ENCODE measurements at regions not wholly inside any gene's neighbourhood (a gene's known extent, or its start where the extent isn't known, plus 50 kb on each side); places are given as distances from the start of the nearest gene placed in this dataset.

DNA sequence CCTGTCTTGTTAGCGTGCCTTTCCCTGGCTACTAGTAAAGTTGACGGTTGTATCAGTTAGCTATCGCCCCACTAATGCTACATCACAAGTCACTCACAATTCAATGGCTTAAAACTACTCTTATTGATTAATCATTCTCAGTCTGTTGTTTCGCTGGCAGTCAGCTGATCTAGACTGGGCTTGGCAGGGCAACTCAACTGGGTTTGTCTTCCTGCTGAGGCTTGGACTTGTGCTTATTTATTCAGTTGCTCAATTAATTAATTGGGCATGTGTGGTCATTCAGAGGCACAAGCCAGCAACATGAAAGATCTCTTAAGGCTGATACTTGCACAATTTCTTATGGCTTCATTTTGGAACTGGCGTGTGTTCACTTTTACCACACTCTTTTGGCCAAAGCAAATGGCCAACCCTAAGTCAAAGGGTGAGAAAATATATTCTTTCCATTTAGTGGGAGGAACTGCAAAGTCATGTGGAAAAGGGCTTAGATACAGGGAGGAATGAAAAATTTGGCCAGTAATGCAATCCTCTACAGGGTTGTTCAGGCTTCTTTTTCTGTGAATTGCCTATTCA is 333.5 kb downstream of the GPR37 start:
- no peaks in the 10 kb centered on the region for H3K9me3 ChIP-seq (ENCODE audit: control insufficient read depth in 2 of 2, low read length in 2 of 2)
- H3K27me3 ChIP-seq (ENCODE audit: control insufficient read depth in 1 of 2, insufficient read depth in 2 of 2, low read length in 2 of 2), result no peaks in the 10 kb centered on the region
- no peak overlapping the region for H3K27ac ChIP-seq (ENCODE audit: low read length)
- H3K4me3 ChIP-seq (ENCODE audit: low read length in 2 of 2), result no peak overlapping the region
- H3K9ac ChIP-seq (ENCODE audit: low read length in 2 of 2), result no peak overlapping the region
- H3K36me3 ChIP-seq (ENCODE audit: control insufficient read depth in 2 of 2, insufficient read depth in 2 of 2, low read length in 2 of 2), result no peaks in the 10 kb centered on the region
- no peaks in the 10 kb centered on the region for H3K4me1 ChIP-seq (ENCODE audit: control insufficient read depth, insufficient read depth, low read length)

DNA sequence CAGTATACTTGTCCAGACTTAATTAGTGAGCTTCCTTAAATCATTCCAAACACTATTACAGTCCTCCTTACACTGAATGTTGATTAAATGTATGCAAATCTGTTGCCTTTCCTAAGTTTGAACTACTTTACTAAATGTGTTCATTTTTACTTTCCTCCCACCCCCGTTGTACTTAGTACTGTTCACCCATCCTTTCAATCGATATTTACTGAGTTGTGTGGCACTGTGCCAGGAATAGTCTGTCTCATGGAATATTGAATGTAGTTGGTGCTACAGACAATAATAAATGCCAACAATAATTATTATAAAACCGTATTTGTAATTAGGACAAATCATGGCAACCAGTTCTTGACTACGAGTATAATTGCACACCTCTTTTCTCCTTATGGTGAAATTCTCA is 335.7 kb downstream of the GPR37 start:
- Histone ChIP-seq H3K27me3 (ENCODE audit: control insufficient read depth in 1 of 2, insufficient read depth in 2 of 2, low read length in 2 of 2) (no peaks in the 10 kb centered on the region), H3K36me3 (ENCODE audit: control insufficient read depth in 2 of 2, insufficient read depth in 2 of 2, low read length in 2 of 2) (no peaks in the 10 kb centered on the region)

DNA sequence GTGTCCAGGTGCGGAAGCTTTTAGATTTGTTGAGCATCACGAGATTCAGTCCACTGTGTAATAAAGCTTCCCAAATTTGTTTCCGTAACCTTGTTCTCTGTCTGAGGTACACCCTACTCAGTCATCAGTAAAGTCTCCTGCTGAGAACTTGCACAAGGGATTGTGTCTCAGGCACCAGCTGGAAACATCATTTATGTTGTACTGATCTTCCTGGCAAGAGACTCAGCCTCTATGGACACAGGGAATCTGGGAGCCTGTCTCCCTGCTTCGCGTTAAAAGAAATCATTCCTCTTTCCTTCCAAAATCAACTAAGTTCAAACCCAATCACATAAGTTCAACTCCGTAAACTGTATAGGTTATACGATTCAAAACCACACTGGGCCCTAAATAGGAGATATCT is 336.8 kb downstream of the GPR37 start:
- no peak overlapping the region for H3K4me3 ChIP-seq (ENCODE audit: low read length in 2 of 2)
- H3K36me3 ChIP-seq (ENCODE audit: control insufficient read depth in 2 of 2, insufficient read depth in 2 of 2, low read length in 2 of 2), result no peaks in the 10 kb centered on the region
- no peaks in the 10 kb centered on the region for H3K9me3 ChIP-seq (ENCODE audit: control insufficient read depth in 2 of 2, low read length in 2 of 2)
- no peak overlapping the region for H3K9ac ChIP-seq (ENCODE audit: low read length in 2 of 2)
- no peaks in the 10 kb centered on the region for H3K27me3 ChIP-seq (ENCODE audit: control insufficient read depth in 1 of 2, insufficient read depth in 2 of 2, low read length in 2 of 2)
- H3K27ac ChIP-seq (ENCODE audit: low read length), result no peak overlapping the region
- no peaks in the 10 kb centered on the region for H3K4me1 ChIP-seq (ENCODE audit: control insufficient read depth, insufficient read depth, low read length)

More for the DNA sequence above, 335.7 kb downstream of the GPR37 start:
- H3K4me3 ChIP-seq (ENCODE audit: low read length in 2 of 2), result no peak overlapping the region
- no peaks in the 10 kb centered on the region for H3K9me3 ChIP-seq (ENCODE audit: control insufficient read depth in 2 of 2, low read length in 2 of 2)
- no peaks in the 10 kb centered on the region for H3K4me1 ChIP-seq (ENCODE audit: control insufficient read depth, insufficient read depth, low read length)
- no peak overlapping the region for H3K27ac ChIP-seq (ENCODE audit: low read length)
- no peak overlapping the region for H3K9ac ChIP-seq (ENCODE audit: low read length in 2 of 2)

DNA sequence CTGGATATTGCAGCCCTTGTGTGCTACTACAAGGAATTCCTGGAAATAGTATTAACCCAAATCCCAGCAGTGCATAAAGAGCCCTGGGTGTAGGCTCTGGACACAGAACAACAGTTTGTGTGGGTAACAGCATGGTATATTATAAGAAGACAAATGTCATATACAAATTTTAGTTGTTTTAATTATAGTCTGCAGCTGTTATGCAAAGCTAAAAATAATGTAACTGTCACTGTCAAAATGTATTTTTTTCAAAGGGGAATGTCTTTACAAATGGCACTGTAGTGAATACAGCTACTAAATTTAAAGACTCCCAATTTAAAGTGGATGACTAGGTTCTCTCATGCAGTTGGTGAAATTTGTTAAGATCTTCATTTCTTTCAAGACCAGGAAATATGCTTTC is 339.0 kb downstream of the GPR37 start:
- Histone ChIP-seq H3K36me3 (ENCODE audit: control insufficient read depth in 2 of 2, insufficient read depth in 2 of 2, low read length in 2 of 2) (no peaks in the 10 kb centered on the region), H3K4me3 (ENCODE audit: low read length in 2 of 2) (no peak overlapping the region), H3K27ac (ENCODE audit: low read length) (no peak overlapping the region), H3K9ac (ENCODE audit: low read length in 2 of 2) (no peak overlapping the region), H3K9me3 (ENCODE audit: control insufficient read depth in 2 of 2, low read length in 2 of 2) (no peaks in the 10 kb centered on the region), H3K27me3 (ENCODE audit: control insufficient read depth in 1 of 2, insufficient read depth in 2 of 2, low read length in 2 of 2) (no peaks in the 10 kb centered on the region), H3K4me1 (ENCODE audit: control insufficient read depth, insufficient read depth, low read length) (no peaks in the 10 kb centered on the region)

DNA sequence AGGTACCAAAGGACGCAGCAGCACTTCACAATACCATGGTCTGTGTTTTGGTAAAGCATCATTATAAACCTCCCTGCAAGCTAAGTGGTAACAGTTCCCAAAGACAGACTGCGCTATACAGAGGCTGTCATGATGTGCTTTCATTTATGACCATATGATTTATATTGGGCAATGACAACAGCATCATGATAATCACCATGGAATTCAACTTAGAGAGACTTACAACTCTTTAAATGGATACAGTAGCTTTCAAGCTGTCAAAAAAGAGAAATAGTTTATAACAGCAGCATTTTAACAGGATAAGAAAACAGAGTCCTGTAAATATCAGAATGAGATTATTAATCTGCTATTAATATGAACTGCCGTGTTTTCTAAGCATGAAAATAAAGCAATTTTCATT is 341.7 kb downstream of the GPR37 start:
- no peaks in the 10 kb centered on the region for H3K9me3 ChIP-seq (ENCODE audit: control insufficient read depth in 2 of 2, low read length in 2 of 2)
- H3K36me3 ChIP-seq (ENCODE audit: control insufficient read depth in 2 of 2, insufficient read depth in 2 of 2, low read length in 2 of 2), result no peaks in the 10 kb centered on the region
- no peaks in the 10 kb centered on the region for H3K4me1 ChIP-seq (ENCODE audit: control insufficient read depth, insufficient read depth, low read length)

DNA sequence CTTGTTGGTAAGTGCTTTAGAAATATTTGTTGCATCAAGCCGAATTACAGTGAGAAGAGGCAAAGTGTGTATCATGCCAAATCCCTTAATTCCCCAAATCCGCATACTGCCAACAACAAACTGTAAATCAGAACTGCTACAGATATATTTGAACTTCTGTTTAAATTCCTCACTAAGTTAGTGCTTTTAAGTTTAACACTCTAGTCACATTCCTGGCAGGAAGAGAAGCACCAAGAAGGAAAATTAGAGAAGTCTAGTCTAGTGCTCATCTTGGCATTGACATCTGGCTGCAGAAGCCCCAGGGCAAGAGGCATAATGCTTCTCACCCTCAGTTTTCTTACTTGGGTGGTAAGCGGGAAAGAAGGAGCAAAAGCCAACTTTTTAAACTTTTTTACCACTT is 343.5 kb downstream of the GPR37 start:
- Histone ChIP-seq H3K4me3 (ENCODE audit: low read length in 2 of 2) (no peak overlapping the region), H3K27me3 (ENCODE audit: control insufficient read depth in 1 of 2, insufficient read depth in 2 of 2, low read length in 2 of 2) (no peaks in the 10 kb centered on the region)

More for the DNA sequence above, 341.7 kb downstream of the GPR37 start:
- no peak overlapping the region for H3K9ac ChIP-seq (ENCODE audit: low read length in 2 of 2)
- no peak overlapping the region for H3K4me3 ChIP-seq (ENCODE audit: low read length in 2 of 2)
- H3K27me3 ChIP-seq (ENCODE audit: control insufficient read depth in 1 of 2, insufficient read depth in 2 of 2, low read length in 2 of 2), result no peaks in the 10 kb centered on the region
- no peak overlapping the region for H3K27ac ChIP-seq (ENCODE audit: low read length)

DNA sequence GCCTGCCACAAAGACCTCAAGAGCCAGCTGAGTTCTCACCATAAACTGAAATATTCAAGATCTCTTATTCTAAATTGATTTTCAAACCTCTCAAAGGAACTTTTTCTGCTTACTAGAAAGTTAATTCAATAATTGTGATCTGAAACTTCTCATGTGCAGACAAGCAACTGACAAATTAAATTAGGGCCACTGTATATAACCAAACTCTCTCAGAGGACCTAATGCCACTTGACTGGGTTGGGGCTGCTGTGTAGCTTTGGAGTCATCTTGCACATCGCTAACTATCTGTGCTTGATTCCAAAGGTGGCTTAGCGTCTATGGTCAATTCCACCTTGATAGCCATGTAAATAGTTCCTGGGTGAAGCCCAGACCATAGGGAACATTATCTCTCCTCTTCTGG is 345.2 kb downstream of the GPR37 start:
- Histone ChIP-seq H3K9me3 (ENCODE audit: control insufficient read depth in 2 of 2, low read length in 2 of 2) (no peaks in the 10 kb centered on the region), H3K9ac (ENCODE audit: low read length in 2 of 2) (no peak overlapping the region), H3K27me3 (ENCODE audit: control insufficient read depth in 1 of 2, insufficient read depth in 2 of 2, low read length in 2 of 2) (no peaks in the 10 kb centered on the region), H3K4me1 (ENCODE audit: control insufficient read depth, insufficient read depth, low read length) (no peaks in the 10 kb centered on the region), H3K36me3 (ENCODE audit: control insufficient read depth in 2 of 2, insufficient read depth in 2 of 2, low read length in 2 of 2) (no peaks in the 10 kb centered on the region), H3K27ac (ENCODE audit: low read length) (no peak overlapping the region), H3K4me3 (ENCODE audit: low read length in 2 of 2) (no peak overlapping the region)

More for the DNA sequence above, 343.5 kb downstream of the GPR37 start:
- Histone ChIP-seq H3K27ac (ENCODE audit: low read length) (no peak overlapping the region), H3K9me3 (ENCODE audit: control insufficient read depth in 2 of 2, low read length in 2 of 2) (no peaks in the 10 kb centered on the region), H3K4me1 (ENCODE audit: control insufficient read depth, insufficient read depth, low read length) (no peaks in the 10 kb centered on the region), H3K9ac (ENCODE audit: low read length in 2 of 2) (no peak overlapping the region), H3K36me3 (ENCODE audit: control insufficient read depth in 2 of 2, insufficient read depth in 2 of 2, low read length in 2 of 2) (no peaks in the 10 kb centered on the region)

DNA sequence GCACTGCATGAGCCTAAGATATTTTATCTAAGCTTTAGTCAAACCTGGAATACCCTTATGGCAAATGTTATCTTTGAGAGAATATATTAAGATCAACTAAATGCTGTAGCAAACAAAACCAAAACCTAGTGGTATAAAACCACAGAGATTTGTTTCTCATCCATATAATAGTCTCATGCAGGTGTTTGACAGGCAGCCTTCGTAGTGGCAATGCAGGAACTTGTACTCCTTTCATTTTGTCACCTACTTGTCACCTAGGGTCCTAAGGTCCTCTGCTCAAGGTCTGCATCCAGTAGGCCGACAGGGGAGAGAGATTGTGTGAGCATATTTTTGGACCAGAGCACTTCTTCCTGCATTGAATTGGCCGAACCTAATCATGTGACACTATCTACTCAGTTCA is 352.6 kb downstream of the GPR37 start:
- no peaks in the 10 kb centered on the region for H3K9me3 ChIP-seq (ENCODE audit: control insufficient read depth in 2 of 2, low read length in 2 of 2)
- H3K9ac ChIP-seq (ENCODE audit: low read length in 2 of 2), result no peak overlapping the region
- H3K4me1 ChIP-seq (ENCODE audit: control insufficient read depth, insufficient read depth, low read length), result no peaks in the 10 kb centered on the region
- H3K27me3 ChIP-seq (ENCODE audit: control insufficient read depth in 1 of 2, insufficient read depth in 2 of 2, low read length in 2 of 2), result no peaks in the 10 kb centered on the region
- no peak overlapping the region for H3K4me3 ChIP-seq (ENCODE audit: low read length in 2 of 2)
- H3K36me3 ChIP-seq (ENCODE audit: control insufficient read depth in 2 of 2, insufficient read depth in 2 of 2, low read length in 2 of 2), result no peaks in the 10 kb centered on the region
- H3K27ac ChIP-seq (ENCODE audit: low read length), result no peak overlapping the region

DNA sequence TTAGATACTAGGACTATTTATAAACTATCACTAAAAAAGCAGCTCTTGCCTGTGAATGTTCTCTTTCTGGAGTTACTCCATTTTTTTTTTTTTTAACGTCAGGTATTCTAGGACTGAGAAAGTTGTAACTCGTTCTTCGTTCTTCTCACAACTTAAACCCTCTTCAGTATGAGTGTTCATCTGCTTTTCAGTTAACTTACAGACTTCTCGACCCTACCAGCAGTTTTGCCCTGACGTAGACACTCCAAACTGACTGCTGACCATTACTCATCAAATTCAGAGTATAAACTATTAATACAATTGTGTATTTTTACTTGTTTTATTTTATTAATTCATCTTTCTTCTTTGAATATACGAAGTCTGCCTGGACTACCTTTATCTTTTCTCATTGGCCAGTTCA is 353.1 kb downstream of the GPR37 start:
- Histone ChIP-seq H3K9me3 (ENCODE audit: control insufficient read depth in 2 of 2, low read length in 2 of 2) (no peaks in the 10 kb centered on the region), H3K27me3 (ENCODE audit: control insufficient read depth in 1 of 2, insufficient read depth in 2 of 2, low read length in 2 of 2) (no peaks in the 10 kb centered on the region), H3K9ac (ENCODE audit: low read length in 2 of 2) (no peak overlapping the region), H3K36me3 (ENCODE audit: control insufficient read depth in 2 of 2, insufficient read depth in 2 of 2, low read length in 2 of 2) (no peaks in the 10 kb centered on the region), H3K27ac (ENCODE audit: low read length) (no peak overlapping the region), H3K4me3 (ENCODE audit: low read length in 2 of 2) (no peak overlapping the region), H3K4me1 (ENCODE audit: control insufficient read depth, insufficient read depth, low read length) (no peaks in the 10 kb centered on the region)

DNA sequence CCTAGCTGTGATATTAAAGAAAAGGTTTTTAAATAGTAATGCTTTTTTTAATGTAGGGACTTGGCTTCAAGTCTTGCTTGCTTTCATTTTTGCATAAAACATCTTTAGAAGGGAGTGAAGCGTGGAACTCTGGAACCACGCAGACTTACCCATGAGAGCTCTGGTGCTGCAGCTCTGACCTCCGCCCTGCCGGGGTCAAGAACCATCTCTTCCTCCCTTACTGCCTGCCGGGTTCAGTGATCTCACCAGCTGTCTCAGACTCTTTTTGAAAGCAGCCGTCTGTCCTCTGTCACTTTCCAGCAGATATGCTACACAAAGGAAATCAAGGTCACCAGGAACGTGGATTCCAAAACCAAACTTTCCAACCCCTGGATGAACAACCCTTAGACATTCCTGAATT is 353.8 kb downstream of the GPR37 start:
- Histone ChIP-seq H3K27ac (ENCODE audit: low read length) (no peak overlapping the region), H3K9ac (ENCODE audit: low read length in 2 of 2) (no peak overlapping the region), H3K9me3 (ENCODE audit: control insufficient read depth in 2 of 2, low read length in 2 of 2) (no peaks in the 10 kb centered on the region), H3K36me3 (ENCODE audit: control insufficient read depth in 2 of 2, insufficient read depth in 2 of 2, low read length in 2 of 2) (no peaks in the 10 kb centered on the region), H3K4me1 (ENCODE audit: control insufficient read depth, insufficient read depth, low read length) (no peaks in the 10 kb centered on the region), H3K4me3 (ENCODE audit: low read length in 2 of 2) (no peak overlapping the region), H3K27me3 (ENCODE audit: control insufficient read depth in 1 of 2, insufficient read depth in 2 of 2, low read length in 2 of 2) (no peaks in the 10 kb centered on the region)

DNA sequence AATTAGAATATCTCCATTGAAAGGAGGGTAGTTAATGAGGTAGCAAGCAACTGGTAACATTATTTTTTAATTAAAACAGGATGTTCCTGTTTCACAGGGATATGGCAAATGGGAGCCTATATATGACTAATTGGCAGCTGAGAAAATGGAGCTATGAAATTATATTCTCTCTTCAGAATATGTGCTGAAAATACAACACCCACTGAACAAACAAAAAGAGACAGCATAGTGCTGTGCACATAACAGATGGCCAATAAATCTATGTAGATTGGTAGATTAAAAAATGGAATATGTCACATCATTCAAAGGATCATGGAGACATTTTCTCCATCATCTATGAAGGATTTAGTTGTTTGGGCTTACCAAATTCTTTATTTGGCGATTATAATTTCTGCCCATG is 362.0 kb downstream of the GPR37 start:
- Histone ChIP-seq H3K9ac (ENCODE audit: low read length in 2 of 2) (no peak overlapping the region), H3K4me3 (ENCODE audit: low read length in 2 of 2) (no peak overlapping the region), H3K27ac (ENCODE audit: low read length) (no peak overlapping the region), H3K4me1 (ENCODE audit: control insufficient read depth, insufficient read depth, low read length) (no peaks in the 10 kb centered on the region), H3K9me3 (ENCODE audit: control insufficient read depth in 2 of 2, low read length in 2 of 2) (no peaks in the 10 kb centered on the region), H3K36me3 (ENCODE audit: control insufficient read depth in 2 of 2, insufficient read depth in 2 of 2, low read length in 2 of 2) (no peaks in the 10 kb centered on the region), H3K27me3 (ENCODE audit: control insufficient read depth in 1 of 2, insufficient read depth in 2 of 2, low read length in 2 of 2) (no peaks in the 10 kb centered on the region)

Data from stomach smooth muscle (tissue), 2 donors.